RCC 7860 (cell line): ENCODE measurements at regions not wholly inside any gene's neighbourhood (a gene's known extent, or its start where the extent isn't known, plus 50 kb on each side); places are given as distances from the start of the nearest gene placed in this dataset.
"Not testable (repeated sequence)": the region's sequence is repeated elsewhere in the genome, so short reads cannot be mapped to it uniquely, and the experiment has no call there.

Source experiments
- DNase-seq: peaks from one replicate; pipeline ENCODE4 v3.0.0-alpha.2; 2015; ENCODE audit warnings: low spot score
- FAIRE-seq: peaks from 2 replicates; lab custom pipeline; 2012; peaks lifted over from hg19 to GRCh38; lab: Jason Lieb, UNC

DNA sequence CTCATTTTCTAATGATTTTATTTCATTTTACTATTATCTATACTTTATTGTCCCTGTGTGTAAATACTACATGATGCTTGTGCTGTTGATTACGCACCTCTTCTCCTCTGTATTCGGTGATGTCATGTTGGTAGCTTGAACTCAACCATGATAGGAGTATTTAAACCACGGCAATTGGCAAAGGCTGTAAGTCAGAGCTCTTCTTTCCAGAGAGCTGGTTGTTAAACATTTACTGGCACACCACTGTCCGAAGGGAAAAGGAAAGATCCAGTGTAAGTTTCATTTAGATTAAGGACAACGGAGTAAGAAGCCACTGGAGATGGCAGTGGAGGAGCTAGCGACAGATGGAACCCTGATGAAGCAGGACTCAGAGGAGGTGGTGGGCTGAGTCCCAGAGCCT is 93.4 kb upstream of the KCNE2 start:
- no peak for DNase-seq
- no peak for FAIRE-seq

DNA sequence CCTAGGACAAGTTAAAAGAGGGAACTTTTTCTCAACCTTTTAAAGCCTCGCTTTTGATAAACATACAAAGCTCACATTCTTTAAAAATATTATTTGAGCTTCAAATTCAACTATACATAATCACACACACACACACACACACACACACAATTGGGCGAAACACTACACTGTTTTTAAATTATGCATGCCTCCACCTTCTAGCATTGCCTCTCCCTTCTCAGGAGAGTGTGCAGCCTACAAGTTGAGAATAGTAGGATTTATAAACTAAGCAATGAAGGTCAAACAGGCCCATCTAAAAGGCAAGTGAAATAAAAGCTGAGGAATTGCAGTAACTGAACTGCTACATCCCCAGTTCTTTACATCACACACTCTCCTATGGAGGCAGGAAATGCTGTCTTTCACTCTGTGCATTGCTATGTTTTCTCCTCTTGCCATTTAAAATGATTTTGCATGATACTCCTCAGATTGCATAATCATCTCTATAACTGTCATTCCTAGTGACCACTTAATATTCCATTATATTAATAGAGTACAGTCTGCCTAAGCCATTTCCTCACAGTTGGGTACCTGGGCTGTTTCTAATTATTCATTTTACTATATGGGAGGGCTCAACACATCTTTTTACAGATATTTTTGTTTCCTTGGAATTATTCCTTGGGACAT is 92.5 kb upstream of the KCNE2 start:
- DNase-seq, result no peak
- no peak for FAIRE-seq

DNA sequence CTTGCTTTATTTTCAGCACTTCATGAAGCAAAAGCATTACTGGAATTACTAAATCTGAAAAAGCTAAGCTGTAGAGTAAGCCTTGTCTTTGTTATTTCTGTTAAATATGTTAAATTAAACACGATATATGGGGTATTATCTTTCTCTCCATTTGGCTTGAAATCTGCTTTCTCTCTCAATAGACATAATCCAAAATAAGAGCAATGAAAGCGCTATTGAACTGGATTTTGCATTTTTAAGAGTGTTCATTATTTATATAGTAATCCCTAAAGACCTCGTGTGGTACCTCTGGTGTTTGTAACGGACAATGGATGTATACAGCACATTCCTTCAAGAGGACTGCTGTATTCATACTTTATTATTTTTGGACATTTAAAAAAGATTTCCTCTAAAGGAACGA is 91.5 kb upstream of the KCNE2 start:
- FAIRE-seq, result no peak

DNA sequence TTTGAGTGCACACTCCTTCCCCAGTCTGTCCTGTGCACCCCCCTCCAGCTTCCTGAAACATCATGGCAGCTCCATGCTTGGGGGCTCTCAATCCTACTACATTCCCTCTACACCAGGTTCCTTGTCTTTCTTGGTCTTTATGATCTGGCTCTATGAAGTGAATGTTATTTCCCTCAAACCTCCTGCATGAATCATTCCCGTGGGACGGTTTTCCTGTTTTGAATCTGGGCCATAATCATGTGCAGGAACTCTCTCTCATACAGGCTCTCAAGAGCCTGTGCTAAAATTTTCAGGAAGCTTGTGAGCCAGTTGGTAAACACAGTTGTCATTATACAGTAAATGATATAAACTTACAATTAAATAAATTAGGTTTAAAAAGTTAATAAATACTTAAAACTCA is 89.8 kb upstream of the KCNE2 start:
- FAIRE-seq (no peak), DNase-seq (no peak)

More for the DNA sequence above, 91.5 kb upstream of the KCNE2 start:
- DNase-seq, result no peak

DNA sequence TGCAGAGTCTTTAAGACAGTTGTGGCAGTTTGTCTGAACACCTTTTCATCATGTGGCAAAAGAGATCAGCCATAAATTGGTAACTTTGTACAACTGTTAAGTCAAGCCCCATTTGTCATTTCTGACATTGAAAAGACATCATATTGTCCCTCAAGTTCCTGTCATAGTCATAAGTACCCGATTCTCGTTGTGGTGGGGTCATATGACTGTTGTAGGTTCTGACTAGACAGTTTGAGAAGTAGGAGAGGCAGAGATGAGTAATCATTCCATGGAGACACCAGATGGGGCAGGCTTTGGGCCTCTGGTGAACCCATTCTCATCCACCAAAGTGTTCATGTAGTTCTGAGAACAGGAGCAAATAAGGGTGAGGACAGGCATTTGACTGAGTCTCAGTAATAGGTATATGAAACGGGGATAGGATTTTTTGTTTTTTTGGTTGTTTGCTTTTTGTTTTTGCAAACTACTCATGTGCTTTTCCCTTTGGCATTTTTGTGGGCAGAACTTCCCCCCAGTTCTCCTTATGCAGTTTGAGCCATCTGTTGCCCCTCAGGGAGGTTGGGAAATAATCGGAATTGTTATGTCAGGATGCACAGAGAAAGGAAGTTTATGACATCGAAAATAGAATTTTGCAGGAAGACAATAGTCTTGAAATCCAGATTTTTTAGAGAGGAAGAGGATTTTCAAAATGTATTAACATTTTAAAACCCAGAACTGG is 86.9 kb upstream of the KCNE2 start:
- FAIRE-seq (no peak), DNase-seq (no peak)

DNA sequence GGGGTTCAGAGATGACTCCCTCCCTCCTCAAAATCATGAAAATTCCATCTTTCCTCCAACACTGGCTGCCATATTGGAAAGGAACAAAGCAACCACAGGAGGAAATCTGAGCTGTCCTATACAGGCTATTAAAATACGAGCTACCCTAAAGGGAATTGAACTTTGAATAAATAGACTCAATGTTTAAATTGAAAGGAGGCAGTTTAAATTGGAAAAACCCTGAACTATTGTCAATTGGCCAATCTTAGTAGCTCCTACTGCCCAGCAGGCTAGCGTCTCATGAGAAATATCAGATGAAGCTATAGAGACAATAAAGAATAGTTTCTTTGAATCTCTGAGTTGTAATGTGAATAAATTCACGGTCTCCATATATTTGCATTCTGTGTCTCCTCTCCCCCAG is 85.4 kb upstream of the KCNE2 start:
- FAIRE-seq (no peak), DNase-seq (no peak)

DNA sequence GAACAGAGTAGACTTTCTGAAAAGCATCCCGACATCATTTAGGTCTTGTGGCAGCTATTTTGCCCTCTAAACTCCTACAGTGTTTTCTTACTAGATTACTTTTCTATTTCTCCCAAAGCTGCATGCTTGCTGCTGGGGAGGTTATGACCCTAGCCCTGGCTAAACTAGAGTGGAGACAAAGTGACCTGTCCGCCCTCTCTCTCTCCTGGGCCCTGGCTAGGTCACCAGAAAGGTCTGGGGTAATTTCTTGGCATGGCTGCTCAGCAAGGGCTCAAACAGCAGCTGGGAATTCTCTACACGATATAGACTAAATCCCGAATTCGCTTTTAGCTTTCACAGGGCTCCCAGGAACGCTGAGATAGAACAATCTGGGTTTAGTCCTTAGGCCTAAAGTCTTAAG is 84.5 kb upstream of the KCNE2 start:
- DNase-seq, result no peak
- FAIRE-seq, result no peak

DNA sequence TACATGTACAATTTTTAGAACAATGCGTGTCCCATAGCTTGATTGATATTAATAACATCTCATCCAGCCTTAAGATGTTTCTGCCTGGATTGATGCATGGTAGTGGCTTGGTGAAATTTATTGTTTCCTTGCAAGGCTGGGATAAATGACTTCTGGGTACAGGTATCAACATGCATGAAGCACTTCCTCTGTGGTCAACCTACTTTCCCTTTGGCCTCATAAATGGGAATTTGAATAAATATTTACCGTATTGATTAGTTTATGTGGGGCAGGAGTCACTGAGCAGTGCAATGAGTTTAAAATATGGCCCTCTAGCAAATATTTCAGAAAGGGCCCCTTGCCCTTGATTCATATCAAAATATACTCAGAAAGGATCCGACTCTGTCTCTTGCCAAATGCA is 83.9 kb upstream of the KCNE2 start:
- DNase-seq, result no peak
- FAIRE-seq, result no peak

DNA sequence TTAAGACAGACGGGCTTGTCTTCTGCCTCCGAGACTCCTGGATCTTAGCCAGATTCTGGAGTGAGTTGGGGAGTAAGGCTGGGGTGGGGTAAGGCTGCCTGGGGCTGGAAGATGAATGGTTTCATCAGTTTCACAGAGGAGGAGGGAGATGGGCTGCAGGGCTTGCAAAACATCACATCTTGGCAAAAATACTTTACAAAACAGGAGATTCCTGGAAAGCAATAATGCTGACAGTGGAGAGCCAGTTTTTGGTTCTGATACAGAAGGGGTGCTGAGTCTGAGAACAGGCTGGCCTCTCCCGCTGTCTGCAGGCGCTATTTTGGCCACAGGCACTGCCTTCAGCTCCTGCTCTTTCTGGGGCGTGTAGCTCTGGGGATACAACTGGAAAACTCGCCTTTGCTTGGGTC is 83.4 kb upstream of the KCNE2 start:
- DNase-seq (no peak), FAIRE-seq (no peak)

DNA sequence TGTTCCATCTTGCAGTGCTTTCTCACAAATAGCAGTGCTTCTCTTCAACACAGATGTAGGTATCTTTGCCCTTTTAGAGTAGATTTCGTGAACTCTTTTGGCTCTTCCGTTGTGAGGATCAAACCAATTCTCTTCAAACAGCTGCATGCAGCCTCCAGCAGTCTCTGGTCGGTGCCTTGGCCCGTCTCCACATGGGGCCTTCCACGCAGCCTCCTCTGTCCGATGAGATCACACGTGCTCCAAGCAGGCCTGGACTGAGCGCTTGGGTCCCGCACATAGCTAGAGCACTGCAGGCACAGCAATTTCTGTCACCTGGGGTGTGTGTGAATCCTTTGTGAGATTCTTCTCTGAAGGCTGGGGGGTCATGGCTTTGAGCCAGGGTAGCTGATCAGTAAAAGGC is 82.8 kb upstream of the KCNE2 start:
- FAIRE-seq, result no peak
- no peak for DNase-seq

DNA sequence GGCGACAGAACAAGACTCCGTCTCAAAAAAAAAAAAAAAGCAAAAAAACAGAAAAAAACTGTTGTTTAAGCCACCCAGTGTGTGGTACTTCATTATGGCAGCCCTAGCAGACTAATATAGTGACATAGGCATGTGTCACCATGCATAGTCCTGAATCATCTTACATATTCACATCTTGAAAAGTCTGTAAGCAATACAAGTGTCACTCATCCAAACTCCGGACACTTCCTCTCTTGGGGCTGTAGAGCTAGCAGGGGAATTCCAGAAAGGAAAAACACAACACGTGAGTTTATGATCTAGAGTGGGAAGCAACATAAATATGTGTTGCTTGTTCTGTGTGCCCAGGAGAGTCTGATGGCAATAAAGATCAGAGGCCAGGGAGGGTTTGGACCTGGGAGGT is 81.6 kb upstream of the KCNE2 start:
- peak; percentile 70 for DNase-seq
- peak; percentile 48 for FAIRE-seq

DNA sequence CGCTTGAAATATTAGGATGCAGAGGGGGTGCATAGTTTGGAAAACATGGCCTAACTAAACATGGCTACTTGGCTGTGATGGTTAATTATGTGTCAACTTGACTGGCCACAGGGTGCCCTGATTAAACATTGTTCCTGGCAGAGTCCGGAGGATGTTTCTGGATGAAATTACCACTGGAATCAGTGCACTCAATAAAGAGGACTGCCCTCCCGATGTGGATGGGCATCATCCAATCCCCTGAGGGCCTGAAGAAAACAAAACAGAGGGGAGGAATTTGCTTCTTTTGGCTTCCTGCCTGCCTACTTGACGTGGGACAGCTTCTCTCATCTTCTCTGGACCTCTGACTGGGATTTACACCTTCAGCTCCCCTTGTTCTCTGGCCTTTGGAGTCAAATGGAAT is 79.1 kb upstream of the KCNE2 start:
- FAIRE-seq (no peak), DNase-seq (no peak)

DNA sequence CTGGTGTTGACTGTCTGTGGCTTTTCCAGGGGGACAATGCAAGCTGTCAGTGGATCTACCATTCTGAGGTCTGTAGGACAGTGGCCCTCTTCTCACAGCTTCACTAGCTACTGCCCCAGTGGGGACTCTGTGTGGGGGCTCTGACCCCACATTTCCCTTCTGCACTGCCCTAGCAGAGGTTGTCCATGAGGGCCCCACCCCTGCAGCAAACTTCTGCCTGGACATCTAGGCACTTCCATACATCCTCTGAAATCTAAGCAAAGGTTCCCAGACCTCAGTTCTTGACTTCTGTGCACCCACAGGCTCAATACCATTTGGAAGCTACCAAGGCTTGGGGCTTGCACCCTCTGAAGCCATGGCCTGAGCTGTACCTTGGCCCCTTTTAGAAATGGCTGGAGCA is 75.8 kb upstream of the KCNE2 start:
- not testable (repeated sequence) for FAIRE-seq

DNA sequence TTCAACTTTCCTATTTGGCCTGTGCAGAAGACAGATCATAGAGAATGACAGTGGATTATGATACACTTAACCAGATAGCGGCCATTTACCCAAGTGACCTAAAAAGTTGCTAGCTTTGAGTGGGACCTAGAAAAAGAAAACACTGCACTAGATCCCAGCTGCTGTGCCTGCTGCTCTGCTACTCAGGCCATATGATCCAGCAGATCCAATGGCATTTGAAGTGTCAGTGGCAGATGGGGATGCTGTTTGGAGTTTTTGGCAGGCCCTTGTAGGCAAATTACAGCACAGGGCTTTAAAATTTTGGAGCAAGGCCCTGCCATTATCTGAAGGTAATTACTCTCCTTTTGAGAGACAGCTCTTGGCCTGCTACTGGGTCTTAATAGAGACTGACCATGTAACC is 74.0 kb upstream of the KCNE2 start:
- FAIRE-seq, result no peak

More for the DNA sequence above, 75.8 kb upstream of the KCNE2 start:
- not testable (repeated sequence) for DNase-seq

DNA sequence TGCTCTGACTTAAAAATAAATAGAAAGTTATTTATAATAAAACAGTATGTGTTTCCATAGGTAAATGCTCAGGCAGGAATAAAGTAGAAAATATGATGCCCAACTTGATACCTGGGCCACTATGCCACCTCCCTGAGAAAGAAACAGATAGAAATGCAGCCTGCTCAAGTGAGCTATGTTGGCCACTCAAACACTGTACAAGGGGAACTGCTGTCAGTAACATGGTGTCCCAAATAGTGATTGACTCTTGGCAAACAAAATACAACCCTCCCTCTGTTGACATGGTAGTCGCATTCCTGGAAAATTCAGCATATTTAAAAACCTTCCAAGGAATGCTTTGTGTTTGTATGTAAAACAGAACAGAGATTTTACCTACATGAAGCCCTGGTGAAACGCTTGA is 66.9 kb upstream of the KCNE2 start:
- DNase-seq (no peak), FAIRE-seq (no peak)

More for the DNA sequence above, 74.0 kb upstream of the KCNE2 start:
- no peak for DNase-seq

DNA sequence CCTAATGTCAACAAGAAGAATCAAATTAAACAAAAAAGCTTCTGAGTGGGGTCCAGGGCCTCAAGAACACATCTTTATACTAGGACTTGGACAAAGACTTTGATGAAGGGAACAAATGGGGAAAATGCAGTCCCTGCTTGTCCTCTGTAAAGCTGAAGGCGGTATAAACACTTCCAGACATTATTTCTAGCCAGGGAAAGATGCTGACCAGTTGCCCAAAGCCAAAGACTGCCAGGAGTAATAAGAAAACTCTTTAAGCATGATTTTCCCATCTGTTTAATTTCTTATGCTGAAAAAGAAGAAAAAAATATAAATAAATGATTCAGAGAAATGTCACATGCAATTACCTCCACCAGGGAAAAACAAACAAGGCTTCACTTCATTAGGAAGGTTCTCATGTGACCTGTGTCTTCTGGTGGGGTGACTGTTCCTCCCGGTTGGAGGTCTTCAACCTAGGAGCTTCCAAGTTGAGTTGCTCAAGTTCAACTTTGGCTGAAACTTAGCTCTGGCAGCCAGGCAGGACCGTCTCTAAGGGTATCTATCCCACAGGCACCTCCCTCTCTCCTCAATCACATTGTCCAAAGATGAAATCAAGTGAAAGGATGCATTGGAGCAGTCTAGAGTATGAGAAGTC is 65.2 kb upstream of the KCNE2 start:
- FAIRE-seq (no peak), DNase-seq (no peak)

DNA sequence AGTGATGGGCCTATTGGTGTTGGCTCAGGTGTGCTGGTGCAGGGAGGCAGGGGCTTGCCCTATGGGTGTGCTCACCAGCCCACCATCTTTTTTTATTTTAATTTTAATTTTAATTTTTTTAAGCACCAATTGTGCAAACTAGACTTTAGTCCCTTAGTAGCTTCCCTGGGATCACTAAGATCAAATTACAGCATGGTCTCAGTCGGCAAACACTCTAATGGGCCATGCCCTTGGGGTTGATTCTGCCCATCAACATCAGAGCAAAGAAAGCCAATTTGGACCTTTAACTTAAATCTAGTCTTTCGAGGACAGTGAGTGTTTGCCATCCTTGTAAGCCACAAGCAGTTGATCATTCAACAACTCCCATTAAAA is 64.7 kb upstream of the KCNE2 start:
- DNase-seq (no peak), FAIRE-seq (no peak)

DNA sequence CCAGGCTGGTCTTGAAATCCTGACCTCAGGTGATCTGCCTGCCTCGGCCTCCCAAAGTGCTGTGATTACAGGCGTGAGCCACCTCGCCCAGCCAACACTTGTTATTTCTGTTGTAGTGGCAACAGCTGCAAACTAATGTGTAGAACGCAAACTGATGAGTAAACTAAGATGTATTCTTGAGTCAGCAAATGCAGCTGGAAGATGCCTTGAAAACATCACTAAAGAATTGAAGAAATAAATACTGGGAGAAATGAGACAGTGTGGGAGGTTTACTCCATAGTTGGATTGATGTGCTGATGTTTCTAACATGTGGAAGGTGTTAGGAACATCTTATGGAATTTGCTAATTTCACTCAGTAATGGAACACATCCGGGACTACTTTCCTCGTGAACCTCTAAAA is 61.3 kb upstream of the KCNE2 start:
- no peak for DNase-seq
- FAIRE-seq, result no peak

DNA sequence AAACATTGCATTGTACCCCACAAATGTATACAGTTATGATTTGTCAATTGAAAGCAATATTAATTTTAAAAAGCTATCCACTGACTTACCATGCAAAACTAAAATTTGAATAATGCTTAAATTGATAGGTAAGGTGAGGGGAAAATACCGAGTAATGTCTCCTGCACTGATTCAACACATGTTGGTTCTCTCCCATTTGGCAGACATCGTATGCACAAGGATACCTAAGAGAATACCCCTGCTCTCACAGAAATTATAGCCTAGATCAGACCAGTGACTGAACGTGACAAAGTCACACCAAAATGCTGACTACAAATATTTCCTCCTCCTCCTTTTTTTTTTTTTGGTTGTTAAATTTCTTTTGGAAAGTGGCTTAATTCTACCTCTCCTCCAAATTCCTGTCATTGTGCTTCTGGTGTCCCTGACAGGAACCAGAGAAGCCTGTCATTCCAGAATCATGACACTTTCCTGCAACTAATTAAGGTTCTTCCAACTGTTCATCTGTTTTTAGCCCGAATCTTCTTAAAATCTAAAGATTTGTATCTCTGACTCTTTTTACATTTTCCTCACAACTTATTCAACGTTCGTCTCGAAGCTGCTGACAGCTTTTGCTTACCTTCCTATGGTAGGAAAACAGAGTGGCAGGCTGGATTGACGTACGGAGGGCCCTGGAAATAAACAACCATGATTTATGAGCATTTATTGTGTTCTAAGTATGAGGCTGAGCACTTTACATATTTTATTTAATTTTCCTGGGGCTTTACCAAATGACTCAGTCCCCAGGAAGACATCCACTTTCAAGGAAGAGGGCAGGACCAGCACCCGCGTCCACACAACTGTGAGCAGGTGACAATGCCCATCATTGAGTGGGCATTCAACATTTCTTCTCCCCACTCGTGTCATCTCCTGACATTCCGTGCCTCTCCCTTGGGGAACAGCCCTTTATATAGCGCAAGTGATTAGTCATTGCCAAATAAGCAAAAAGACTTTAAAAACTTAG is 57.9 kb upstream of the KCNE2 start:
- no peak for DNase-seq
- no peak for FAIRE-seq

DNA sequence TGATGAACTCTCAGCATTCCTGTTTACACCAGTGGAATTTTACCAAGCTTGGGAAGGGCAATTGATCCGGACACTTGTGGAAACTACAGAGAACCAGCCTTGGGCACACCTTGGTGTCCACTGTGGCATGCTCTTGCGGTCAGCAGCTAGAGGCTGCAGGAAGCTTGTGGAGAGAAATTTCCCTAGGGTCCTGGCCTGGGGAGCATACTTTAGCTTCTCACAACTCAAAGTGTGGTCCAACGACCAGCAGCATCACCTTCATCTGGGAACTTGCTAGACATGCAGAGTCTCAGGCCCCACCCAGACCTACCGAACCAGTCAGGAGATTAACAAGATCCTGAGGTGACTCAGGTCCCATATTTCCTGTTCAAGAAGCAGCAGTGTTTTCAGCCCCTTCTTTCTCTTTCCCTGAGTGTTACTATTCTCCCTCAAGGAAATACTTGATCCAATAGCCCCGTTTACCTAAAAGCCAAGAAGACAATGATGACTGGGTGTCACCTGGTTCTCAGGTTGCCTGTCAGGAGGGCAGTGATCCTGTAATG is 55.7 kb upstream of the KCNE2 start:
- DNase-seq (no peak), FAIRE-seq (no peak)
